Astrocyte of the hippocampus (primary cell): ENCODE measurements at regions not wholly inside any gene's neighbourhood (a gene's known extent, or its start where the extent isn't known, plus 50 kb on each side); places are given as distances from the start of the nearest gene placed in this dataset.
"Not testable (repeated sequence)": the region's sequence is repeated elsewhere in the genome, so short reads cannot be mapped to it uniquely, and the experiment has no call there.

ENCODE experiments used
- DNase-seq: peaks from one replicate; pipeline ENCODE4 v3.0.0; 2011; ENCODE audit warnings: low read depth, low spot score

GRCh38 chr2:63695583-63695982 lies 106.8 kb downstream of the MDH1 start:
- no peak for DNase-seq

DNA sequence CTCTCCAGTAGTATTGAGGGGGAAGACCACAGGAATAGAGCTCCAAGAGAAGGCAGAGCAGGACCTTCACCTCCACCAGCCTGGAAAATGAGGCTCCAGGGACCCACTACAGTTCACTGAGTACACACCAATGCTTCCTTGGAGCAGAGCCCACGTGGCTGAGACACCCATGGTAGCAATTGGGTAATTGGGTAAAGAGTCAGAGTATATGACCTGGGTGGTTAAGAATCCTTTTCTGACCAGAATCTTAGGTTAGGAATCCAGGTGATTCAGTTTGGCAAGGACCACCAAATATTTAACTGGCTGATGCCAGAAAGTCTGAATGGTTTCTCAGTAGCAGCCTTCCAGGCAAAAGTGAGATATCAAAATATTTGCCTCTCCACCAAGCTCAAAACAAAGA lies 107.7 kb downstream of the MDH1 start:
- DNase-seq = peak; percentile 31

- DNase-seq = no peak
Measured at GRCh38 chr2:63697160-63697559, 108.4 kb downstream of the MDH1 start.

- DNase-seq = peak; percentile 75
Measured at GRCh38 chr2:63698786-63699548, 110.2 kb downstream of the MDH1 start.

- DNase-seq = no peak
Measured at GRCh38 chr2:63699549-63699839, 110.7 kb downstream of the MDH1 start.

DNA sequence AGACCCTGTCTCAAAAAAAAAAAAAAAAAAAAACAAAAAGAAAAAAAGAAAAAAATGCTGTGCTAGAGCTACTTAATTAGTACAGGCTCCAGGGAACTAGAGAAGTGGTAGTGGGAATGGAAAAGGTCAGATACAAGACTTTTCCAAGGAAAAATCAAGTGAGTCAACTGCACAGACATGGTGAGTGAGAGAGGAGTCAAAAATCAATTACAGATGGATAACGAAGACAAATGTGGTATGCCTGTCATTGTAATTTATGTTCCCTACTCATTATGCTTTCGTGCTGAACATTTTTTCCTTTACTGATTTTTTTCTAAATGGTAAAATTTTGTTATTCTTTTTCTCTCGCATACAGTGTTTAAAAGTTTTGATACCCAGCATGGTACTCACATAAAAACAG lies 111.5 kb downstream of the MDH1 start:
- DNase-seq = no peak

DNA sequence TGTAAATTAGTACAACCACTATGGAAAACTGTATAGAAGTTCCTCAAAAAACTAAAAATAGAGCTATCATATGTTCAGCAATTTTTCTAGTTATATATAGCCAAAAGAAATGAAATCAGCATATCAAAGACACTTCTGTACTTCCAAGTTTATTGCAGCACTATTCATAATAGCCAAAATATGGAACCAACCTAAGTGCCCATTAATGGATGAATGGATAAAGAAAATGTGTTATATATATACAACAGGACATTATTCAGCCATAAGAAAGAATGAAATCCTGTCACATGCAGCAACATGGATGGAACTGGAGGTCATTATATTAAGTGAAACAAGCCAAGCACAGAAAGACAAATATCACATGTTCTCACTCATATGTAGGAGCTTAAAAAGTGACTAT lies 112.6 kb downstream of the MDH1 start:
- DNase-seq = no peak

DNA sequence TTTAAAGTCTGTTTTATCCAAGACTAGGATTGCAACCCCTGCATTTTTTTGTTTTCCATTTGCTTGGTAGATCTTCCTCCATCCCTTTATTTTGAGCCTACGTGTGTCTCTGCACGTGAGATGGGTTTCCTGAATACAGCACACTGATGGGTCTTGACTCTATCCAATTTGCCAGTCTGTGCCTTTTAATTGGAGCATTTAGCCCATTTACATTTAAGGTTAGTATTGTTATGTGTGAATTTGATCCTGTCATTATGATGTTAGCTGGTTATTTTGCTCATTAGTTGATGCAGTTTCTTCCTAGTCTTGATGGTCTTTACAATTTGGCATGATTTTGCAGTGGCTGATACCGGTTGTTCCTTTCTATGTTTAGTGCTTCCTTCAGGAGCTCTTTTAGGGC lies 117.3 kb downstream of the MDH1 start:
- DNase-seq = not testable (repeated sequence)

DNA sequence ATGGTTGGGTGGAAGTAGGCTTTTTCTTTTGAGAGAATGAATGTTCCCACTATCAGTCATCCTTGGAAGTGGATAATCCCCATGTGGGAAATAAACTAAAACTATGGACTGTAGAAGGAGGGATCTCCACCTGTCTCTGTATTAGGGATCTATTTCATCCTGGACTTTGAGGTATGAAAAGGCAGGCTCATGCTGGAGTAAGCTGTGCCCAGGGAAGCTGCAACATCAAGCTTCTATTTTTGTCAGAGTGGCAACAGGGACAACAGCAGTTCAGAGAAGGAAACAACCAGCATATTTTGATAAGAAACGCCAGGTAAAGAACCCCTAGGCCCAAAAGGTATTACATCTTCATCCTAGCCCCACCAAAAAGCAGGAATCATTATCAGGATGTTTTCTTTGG lies 122.0 kb downstream of the MDH1 start:
- no peak for DNase-seq

GRCh38 chr2:63712748-63713147 lies 124.0 kb downstream of the MDH1 start:
- DNase-seq = no peak

GRCh38 chr2:63716146-63716545 lies 125.5 kb upstream of the UGP2 start:
- no peak for DNase-seq

- DNase-seq = no peak
Measured at GRCh38 chr2:63719052-63719451, 122.6 kb upstream of the UGP2 start.

- no peak for DNase-seq
Measured at GRCh38 chr2:63721082-63721424, 120.6 kb upstream of the UGP2 start.

GRCh38 chr2:63722284-63722683 lies 119.4 kb upstream of the UGP2 start:
- DNase-seq = not testable (repeated sequence)

DNA sequence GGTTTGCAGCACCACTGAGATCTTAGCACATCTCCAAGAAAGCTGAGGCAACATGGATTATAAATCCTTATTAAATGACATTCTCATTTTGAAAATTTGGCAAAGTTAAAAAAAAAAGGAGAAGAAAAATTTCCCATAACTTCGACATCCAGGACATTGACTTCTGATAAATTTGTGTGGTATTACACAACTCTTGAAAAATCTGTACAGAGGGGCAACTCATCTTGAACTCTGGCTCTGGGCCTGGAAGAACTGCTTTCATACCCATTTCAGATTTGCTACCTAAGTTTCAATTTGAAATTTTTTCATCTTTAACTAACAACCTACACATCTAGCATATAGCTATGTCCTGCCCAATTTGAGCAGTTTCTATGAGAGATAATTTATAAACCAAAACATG lies 118.0 kb upstream of the UGP2 start:
- DNase-seq = no peak

- DNase-seq = not testable (repeated sequence)
Measured at GRCh38 chr2:63725212-63725611, 116.5 kb upstream of the UGP2 start.

DNA sequence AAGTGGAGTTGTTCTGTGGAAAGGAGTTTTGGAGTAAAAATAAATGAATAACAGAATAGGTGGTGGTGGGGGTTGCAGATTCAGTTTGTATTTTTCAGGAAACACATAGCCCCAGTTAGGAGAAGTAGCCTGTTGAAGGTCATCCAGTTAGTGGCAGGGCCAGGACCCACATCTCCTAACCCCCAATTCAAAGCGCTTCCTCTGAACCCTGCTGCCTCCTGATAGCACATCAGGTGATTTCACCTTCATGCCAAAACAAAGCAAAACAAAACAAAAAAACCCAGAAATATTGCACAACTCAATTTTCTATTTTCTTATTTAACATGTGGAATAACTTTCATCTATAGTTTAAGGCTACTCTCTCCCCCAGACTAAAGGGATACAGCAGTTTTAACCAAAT lies 112.3 kb upstream of the UGP2 start:
- DNase-seq = no peak

- DNase-seq = no peak
Measured at GRCh38 chr2:63729831-63730230, 111.9 kb upstream of the UGP2 start.

GRCh38 chr2:63734510-63734909 lies 107.2 kb upstream of the UGP2 start:
- no peak for DNase-seq

- DNase-seq = no peak
Measured at GRCh38 chr2:63735263-63735662, 106.4 kb upstream of the UGP2 start.

DNA sequence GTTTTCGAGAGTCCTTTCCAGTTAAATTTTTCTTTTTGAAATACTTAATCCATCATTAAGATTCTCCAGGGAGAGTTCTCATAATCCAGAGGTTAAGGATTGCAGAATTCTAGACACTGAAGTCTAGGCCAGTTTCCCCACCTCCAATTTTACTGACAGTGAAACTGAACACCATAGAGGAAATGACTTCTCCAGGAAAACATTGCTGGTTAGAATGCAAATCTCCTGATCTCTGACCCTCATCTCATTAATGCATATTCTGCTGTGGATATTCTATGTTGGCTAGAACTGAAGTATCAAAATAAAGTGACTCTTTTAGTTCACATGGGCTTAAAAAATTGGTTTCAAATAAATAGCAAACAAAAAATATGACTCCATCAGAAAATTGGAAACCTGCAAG lies 105.8 kb upstream of the UGP2 start:
- DNase-seq = no peak

- DNase-seq = peak; percentile 35
Measured at GRCh38 chr2:63736354-63736753, 105.3 kb upstream of the UGP2 start.

GRCh38 chr2:63737081-63737751 lies 104.5 kb upstream of the UGP2 start:
- DNase-seq = no peak

GRCh38 chr2:63738019-63738418 lies 103.7 kb upstream of the UGP2 start:
- DNase-seq = no peak
